Fibroblast of pulmonary artery (primary cell): ENCODE measurements at regions not wholly inside any gene's neighbourhood (a gene's known extent, or its start where the extent isn't known, plus 50 kb on each side); places are given as distances from the start of the nearest gene placed in this dataset.

ENCODE experiments used
- DNase-seq: peaks from one replicate; pipeline ENCODE4 v3.0.0-alpha.2; 2010; ENCODE audit warnings: low read depth
- H3K4me3 ChIP-seq: replicated peaks from 2 replicates; pipeline ENCODE4 v1.5.1; 2011; ENCODE audit warnings: low read depth, mild to moderate bottlenecking, control low read depth, low read length, moderate library complexity
- TF ChIP-seq, protein P1 (sequence below): IDR thresholded peaks from 2 replicates; pipeline ENCODE4 v1.5.1; 2011; ENCODE audit warnings: mild to moderate bottlenecking, control low read depth, low read length, inconsistent platforms; ENCODE audit errors: missing control alignments

DNA sequence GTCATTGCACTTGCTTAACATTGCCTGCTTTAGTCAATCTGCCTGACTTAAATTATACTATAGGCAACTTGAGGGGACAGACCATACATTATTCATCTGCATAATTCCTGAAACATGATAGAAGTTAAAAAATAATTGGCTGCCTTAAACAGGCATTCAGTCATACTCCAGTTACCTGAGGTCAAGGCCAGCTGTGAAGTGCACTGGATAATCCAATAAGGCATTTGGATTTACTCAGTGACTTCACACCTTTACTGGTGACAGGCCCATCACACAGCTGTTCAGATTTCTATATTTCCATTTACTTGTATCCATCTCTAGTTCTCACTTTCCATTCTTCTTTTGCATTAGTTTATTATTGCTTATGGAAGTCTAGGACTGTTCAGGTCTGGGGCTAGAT, 2341.6 kb downstream of the PCDH7 start:
- no peak overlapping the region for H3K4me3 ChIP-seq
- DNase-seq, result no peak
- TF ChIP-seq, protein P1, sequence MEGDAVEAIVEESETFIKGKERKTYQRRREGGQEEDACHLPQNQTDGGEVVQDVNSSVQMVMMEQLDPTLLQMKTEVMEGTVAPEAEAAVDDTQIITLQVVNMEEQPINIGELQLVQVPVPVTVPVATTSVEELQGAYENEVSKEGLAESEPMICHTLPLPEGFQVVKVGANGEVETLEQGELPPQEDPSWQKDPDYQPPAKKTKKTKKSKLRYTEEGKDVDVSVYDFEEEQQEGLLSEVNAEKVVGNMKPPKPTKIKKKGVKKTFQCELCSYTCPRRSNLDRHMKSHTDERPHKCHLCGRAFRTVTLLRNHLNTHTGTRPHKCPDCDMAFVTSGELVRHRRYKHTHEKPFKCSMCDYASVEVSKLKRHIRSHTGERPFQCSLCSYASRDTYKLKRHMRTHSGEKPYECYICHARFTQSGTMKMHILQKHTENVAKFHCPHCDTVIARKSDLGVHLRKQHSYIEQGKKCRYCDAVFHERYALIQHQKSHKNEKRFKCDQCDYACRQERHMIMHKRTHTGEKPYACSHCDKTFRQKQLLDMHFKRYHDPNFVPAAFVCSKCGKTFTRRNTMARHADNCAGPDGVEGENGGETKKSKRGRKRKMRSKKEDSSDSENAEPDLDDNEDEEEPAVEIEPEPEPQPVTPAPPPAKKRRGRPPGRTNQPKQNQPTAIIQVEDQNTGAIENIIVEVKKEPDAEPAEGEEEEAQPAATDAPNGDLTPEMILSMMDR, result no peak

DNA sequence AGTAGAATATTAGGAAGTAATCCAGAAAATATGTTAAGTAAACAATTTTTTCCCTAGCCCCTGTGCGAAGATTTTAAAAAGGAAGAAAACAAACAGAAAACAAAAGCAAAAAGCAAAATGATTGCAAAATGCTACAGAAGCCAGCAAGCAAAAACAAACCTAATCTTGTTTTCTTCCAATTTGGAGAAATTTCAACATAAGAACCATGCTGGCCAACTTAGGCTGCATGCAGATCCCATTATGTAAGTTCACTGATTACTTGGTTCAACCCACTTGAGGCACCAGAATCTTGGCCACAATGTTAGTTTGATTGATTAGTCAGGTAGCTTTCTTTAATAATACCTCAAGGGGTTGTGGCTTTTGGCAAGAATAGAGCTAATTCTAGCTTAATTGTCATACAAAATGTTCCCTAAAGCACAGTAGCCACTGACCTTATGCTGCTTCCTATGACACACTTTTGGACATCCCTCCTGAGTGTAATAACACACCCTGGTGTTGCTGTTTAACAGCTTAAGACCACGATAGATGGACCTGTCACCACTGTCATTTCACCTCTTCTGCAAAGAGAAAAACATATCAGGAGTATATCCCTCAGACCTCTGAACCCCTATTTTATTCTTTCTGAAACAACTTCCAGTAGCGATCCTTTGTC, 2342.1 kb downstream of the PCDH7 start:
- TF ChIP-seq, protein P1, result no peak
- DNase-seq, result peak; percentile 58
- H3K4me3 ChIP-seq, result no peak overlapping the region

DNA sequence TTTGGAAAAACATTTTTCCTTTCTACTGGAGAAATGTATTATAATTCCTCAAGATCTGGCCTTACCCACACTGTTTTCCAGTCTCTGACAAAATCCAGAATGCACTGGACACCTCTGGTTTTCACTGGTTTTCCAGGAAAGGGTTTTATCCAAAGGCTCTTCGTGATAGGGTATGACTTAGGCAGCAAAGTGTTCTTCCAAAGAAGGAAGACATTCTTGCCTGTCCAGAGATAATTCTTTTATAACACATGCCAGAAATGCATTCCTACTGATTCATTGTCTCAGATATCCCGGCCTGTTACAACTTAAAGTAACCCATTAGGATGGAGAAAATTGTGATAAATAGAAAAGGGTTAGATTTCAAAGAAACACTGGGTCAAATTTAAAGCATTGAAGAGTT, 2343.1 kb downstream of the PCDH7 start:
- TF ChIP-seq, protein P1, result no peak
- DNase-seq, result peak; percentile 87
- no peak overlapping the region for H3K4me3 ChIP-seq

DNA sequence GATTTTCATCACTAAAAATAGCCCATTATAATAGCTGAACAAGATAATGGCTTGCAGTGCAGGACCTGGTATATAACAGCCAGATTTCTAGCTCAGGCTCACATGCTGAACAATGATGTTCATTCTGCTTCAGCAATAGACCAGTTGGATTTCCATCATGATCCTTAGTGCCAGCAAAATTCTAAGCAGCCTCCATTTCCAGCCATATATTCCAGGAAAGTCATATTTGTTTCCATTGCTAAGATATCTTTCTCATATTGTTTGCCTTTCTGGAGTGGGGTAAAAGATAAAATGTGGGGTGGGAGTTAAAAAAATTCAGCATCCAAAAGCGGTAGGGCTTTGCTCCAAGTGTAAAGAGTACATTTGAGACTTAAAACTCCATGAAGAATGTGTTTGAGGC, 2344.1 kb downstream of the PCDH7 start:
- no peak overlapping the region for H3K4me3 ChIP-seq
- DNase-seq, result no peak
- TF ChIP-seq, protein P1, result no peak

DNA sequence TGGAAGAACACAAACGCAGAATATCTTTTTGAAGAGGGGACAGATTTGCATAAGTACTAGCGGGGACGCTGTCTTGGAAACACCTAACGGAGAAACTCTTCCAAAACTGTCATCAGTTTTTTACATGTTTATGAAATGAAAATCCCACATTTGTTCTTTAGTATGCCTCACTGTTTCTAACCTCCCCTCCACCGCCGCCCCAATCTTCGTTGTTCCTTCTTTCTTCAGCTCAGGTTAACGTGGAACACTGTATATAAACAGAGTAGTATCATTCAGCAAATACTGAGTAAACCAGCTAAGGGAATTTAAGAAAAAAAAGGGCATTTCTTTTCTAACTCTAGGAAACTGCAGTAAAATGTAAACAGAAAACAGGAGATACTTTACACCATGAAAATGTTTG, 2345.6 kb downstream of the PCDH7 start:
- H3K4me3 ChIP-seq, result no peak overlapping the region
- TF ChIP-seq, protein P1, result no peak
- DNase-seq, result no peak

DNA sequence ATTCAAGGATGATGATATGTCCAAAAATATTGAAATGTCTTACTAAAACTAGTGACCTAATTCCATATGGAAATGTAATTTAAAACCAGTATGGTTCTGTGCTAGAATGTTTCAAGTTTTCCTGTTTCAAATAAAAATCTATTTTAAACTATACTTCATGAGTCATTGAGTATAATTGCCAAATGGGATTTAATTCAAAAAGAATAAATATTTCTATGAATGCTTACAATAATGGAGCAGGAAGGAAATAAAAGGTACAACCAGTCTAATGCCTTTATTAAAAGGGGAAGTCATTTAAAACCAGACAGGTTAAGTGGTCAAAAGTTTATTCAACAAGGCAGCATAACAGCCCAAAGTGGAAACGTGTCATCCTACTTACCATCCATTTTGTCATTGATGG, 2347.1 kb downstream of the PCDH7 start:
- TF ChIP-seq, protein P1, result no peak
- no peak overlapping the region for H3K4me3 ChIP-seq
- no peak for DNase-seq

DNA sequence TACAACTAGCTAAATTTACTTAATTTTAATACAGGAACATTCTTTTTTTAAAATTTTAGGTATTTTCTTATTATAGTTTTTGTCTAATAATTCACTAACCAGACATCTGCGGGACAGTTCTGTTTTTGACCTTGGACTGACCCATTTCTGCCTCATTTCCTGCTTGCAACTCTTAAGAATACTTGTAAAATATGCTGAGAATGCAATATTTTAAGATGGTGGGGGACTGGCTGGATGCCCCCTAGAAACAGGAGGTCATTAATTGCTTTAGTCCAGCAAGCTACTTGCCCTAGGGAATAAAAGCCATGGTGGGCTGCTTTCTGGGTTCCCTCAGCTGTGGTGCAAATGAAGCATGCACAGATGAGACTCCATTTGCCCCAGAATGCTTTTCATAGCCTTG, 2348.4 kb downstream of the PCDH7 start:
- H3K4me3 ChIP-seq, result no peak overlapping the region
- TF ChIP-seq, protein P1, result no peak

More for the DNA sequence above, 2348.4 kb downstream of the PCDH7 start:
- DNase-seq, result no peak
